ENCODE measurements at regions not wholly inside any gene's neighbourhood (a gene's known extent, or its start where the extent isn't known, plus 50 kb on each side); places are given as distances from the start of the nearest gene placed in this dataset.

GRCh38 chr21:28127175-28127785 lies 865.4 kb downstream of the LTN1 start:
- Histone ChIP-seq H3F3A (replicated peaks; ENCODE audit: low read depth) (no peaks in the 10 kb centered on the region), H3K36me3 (ENCODE audit: insufficient read depth) (no peaks in the 10 kb centered on the region; the same call in 1 of the 2 replicates), H3K9me2 (ENCODE audit: insufficient read depth) (no peaks in the 10 kb centered on the region), H3K27me3 (ENCODE audit: insufficient read depth) (no peaks in the 10 kb centered on the region), H3K4me3 (no peak overlapping the region), H3K4me2 (no peak overlapping the region), H3K79me2 (replicated peaks; ENCODE audit: insufficient read depth) (no peaks in the 10 kb centered on the region), H4K20me1 (replicated peaks; ENCODE audit: insufficient read depth) (no peaks in the 10 kb centered on the region), H3K4me1 (ENCODE audit: insufficient read depth) (no peaks in the 10 kb centered on the region), H2AFZ (no peak overlapping the region), H3K27ac (ENCODE audit: low read depth) (no peak overlapping the region)
- ATAC-seq (no peak), DNase-seq (ENCODE audit: low spot score) (no peak)
- TF ChIP-seq EZH2phosphoT487 (IDR thresholded peaks at IDR 0.05; ENCODE audit: unreplicated experiment) (no peak), EZH2 (IDR thresholded peaks at IDR 0.05; ENCODE audit: low read depth, unreplicated experiment) (no peak), ETS1 (IDR thresholded peaks at IDR 0.05) (no peak), NANOG (IDR thresholded peaks at IDR 0.05; ENCODE audit: borderline replicate concordance) (no peak), ZNF114 (CRISPR knock-in tag; IDR thresholded peaks at IDR 0.05) (no peak), CTCF (conservative IDR thresholded peaks at IDR 0.05; ENCODE audit: low read depth in 2 of 2) (no peak), POLR2AphosphoS5 (IDR thresholded peaks at IDR 0.05; ENCODE audit: low read depth) (no peak)
- no peaks in the 10 kb centered on the region for H3K27me3 Mint-ChIP-seq (ENCODE audit: insufficient read depth, low read depth, poor library complexity)
- no peaks in the 10 kb centered on the region for H3K4me1 Mint-ChIP-seq
- H3K27ac Mint-ChIP-seq: no peak overlapping the region
- H3K9me3 Mint-ChIP-seq: peaks cover 23% of the 10 kb centered on the region
- H3K4me3 Mint-ChIP-seq: no peak overlapping the region
- H3K36me3 Mint-ChIP-seq (ENCODE audit: low read depth): peaks cover 17% of the 10 kb centered on the region; the same call in 2 of the 3 replicates

GRCh38 chr21:28126521-28127174 lies 866.0 kb downstream of the LTN1 start:
- H4K20me1 ChIP-seq (replicated peaks; ENCODE audit: insufficient read depth): no peaks in the 10 kb centered on the region
- Mint-ChIP-seq H3K27me3 (ENCODE audit: insufficient read depth, low read depth, poor library complexity) (no peaks in the 10 kb centered on the region), H3K36me3 (ENCODE audit: low read depth) (peaks cover 10% of the 10 kb centered on the region; the same call in 2 of the 3 replicates), H3K4me1 (no peaks in the 10 kb centered on the region), H3K9me3 (peaks cover 17% of the 10 kb centered on the region; the same call in 2 of the 3 replicates), H3K27ac (no peak overlapping the region), H3K4me3 (no peak overlapping the region)
- H2AFZ ChIP-seq: no peak overlapping the region
- TF ChIP-seq ZNF331 (CRISPR knock-in tag; IDR thresholded peaks at IDR 0.05; ENCODE audit: low read depth): no peak
- no peak for TF ChIP-seq STAT1 (IDR thresholded peaks at IDR 0.05; ENCODE audit: unreplicated experiment)
- TF ChIP-seq ZNF114 (CRISPR knock-in tag; IDR thresholded peaks at IDR 0.05): no peak
- no peak for TF ChIP-seq REST (IDR thresholded peaks at IDR 0.05; ENCODE audit: unreplicated experiment)
- TF ChIP-seq CTCF (conservative IDR thresholded peaks at IDR 0.05; ENCODE audit: low read depth in 2 of 2): no peak
- ATAC-seq (no peak), DNase-seq (ENCODE audit: low spot score) (no peak)
- no peaks in the 10 kb centered on the region; the same call in 1 of the 2 replicates for H3K36me3 ChIP-seq (ENCODE audit: insufficient read depth)
- H3K79me2 ChIP-seq (replicated peaks; ENCODE audit: insufficient read depth): no peaks in the 10 kb centered on the region
- no peak overlapping the region for H3K4me3 ChIP-seq
- no peaks in the 10 kb centered on the region for H3K4me1 ChIP-seq (ENCODE audit: insufficient read depth)
- no peak overlapping the region for H3K4me2 ChIP-seq
- no peaks in the 10 kb centered on the region for H3K27me3 ChIP-seq (ENCODE audit: insufficient read depth)
- H3K27ac ChIP-seq (ENCODE audit: low read depth): no peak overlapping the region
- no peaks in the 10 kb centered on the region for H3F3A ChIP-seq (replicated peaks; ENCODE audit: low read depth)
- no peaks in the 10 kb centered on the region for H3K9me2 ChIP-seq (ENCODE audit: insufficient read depth)

Data from GM23338 (cell line).